Posterior cingulate gyrus (tissue), 11 donors: ENCODE measurements at regions not wholly inside any gene's neighbourhood (a gene's known extent, or its start where the extent isn't known, plus 50 kb on each side); places are given as distances from the start of the nearest gene placed in this dataset.
"Not testable (repeated sequence)": the region's sequence is repeated elsewhere in the genome, so short reads cannot be mapped to it uniquely, and the experiment has no call there.

Experiments
- DNase-seq, 10 donors: peaks; one replicate each; pipeline versions ENCODE4 v3.0.0 to v3.0.0-alpha.2; 2020 to 2021; ENCODE audit warnings: mixed read lengths in 3 of 10
- intact Hi-C: fragments of 100-400 bp; cut with DNase I; formaldehyde crosslinking; loops from one replicate; pipeline ENCODE4 v1.15.1; 2023

DNA sequence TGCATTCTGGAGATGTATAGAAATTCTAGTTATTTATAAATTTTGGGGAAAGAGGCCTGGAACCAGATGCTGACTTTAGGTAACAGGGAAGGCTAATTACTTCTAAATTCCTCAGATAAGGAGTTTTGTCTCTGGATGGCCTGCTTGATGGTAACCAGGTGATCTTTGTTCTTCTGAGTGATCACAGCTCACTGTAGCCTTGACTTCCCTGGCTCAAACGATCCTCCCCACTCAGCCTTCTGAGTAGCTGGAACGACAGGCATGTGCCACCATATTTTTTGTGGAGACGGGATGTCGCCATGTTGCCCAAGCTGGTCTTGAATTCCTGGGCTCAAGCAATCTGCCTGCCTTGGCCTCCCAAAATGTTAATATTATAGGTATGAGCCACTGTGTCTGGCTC, 54.4 kb upstream of the MSH6 start:
- DNase-seq, result no peak
- intact Hi-C loops, result no loop called here

DNA sequence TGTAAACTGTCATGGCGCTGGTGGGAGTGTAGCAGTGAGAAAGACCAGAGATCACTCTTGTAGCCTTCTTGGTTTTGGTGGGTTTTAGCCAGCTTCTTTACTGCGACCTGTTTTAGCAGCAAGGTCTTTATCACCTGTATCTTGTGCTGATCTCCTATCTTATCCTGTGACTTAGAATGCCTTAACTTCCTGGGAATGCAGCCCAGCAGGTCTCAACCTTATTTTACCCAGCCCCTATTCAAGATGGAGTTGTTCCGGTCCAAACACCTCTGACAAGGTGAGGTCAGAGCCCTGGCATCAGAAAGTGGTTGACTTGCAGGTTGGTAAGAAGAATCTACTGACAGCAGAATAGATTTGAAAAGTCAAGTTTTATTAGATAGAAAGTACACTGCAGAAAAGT, 55.0 kb upstream of the MSH6 start:
- no peak for DNase-seq
- intact Hi-C loops, result no loop called here

DNA sequence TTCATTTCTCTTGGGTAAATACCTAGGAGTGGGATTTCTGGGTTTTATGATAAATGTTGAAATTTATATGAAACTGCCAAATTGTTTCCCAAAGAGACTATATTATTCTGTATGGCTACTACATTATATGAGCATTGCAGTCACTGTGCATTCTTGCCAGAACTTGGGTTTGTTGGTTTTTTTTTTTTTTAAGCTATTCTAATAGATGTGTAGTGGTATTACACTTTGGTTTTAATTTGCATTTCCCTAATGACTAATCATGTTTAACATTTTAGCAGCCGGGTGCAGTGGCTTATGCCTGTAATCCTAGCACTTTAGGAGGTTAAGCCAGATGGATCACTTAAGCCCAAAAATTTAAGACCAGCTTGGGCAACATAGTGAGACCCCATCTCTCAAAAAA, 56.0 kb upstream of the MSH6 start:
- intact Hi-C loops, DNase-seq: not testable (repeated sequence)

DNA sequence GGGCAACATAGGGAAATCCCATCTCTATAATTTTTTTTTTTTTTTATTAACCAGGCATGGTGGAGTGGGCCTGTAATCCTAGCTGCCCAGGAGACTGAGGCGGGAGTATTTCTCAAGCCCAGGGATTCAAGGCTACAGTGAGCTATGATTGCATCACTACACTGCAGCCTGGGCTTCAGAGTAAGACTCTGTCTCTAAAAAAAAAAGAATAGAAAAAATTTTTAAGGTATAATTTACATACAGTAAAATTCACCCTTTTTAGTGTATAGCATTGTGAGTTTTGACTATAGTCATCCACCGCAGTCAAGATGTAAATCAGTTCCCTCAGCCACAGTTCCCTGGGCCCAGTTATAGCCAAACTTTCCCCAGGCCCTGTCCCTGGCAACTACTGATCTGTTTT, 57.1 kb upstream of the MSH6 start:
- intact Hi-C loops, result no loop called here
- no peak for DNase-seq

DNA sequence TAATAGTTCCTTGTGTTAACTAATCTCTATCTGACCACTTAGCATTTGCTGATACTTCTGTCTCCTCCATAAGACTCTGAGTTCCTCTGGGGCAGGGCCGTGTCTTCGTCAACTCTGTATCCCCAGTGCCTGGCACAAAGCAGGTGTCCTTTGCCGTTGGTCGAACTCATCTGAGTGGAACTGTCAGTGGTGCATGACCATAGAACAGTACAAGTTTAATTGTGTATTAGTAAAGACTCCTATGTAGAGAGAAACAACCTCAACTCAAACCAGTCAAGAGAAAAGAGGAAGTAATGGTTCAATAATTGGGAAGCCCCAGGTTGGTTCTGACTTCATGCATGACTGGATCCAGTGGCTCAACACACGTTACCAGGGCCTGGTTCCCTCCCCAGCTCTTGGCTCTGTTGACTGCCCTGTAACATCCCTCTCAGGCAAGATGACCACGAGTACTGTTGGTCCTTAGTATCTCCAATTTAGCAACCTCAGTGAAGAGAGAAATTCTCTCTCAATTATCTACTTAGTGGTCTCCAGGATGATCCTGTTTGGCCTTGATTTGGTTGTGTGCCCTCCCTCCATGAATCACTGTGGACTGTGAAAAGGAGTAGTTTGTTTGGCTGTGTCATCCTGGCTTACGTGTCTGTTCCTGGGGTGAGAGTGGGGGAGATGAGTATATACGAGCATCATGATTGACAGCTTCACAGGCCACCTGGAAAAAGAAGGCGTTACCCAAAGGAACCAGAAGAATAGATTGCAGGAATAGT, 58.5 kb upstream of the MSH6 start:
- intact Hi-C loops, result no loop called here
- DNase-seq, result no peak

DNA sequence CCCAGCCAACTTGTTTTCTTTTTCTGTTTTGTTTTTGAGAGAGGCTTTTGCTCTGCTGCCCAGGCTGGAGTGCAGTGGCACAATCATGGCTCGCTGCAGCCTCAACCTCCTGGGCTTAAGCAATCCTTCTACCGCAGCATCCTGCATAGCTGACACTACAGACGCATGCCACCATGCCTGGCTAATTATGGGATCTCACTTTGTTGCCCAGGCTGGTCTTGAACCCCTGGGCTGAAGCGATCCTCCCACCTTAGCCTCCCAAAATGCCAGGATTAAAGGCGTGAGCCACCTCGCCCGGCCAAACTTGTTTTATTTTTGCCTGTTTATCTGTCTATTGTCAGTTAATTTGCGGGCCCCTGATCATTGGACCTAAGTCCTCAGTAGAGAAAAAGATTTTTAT, 61.6 kb upstream of the MSH6 start:
- intact Hi-C loops, result no loop called here
- no peak for DNase-seq

DNA sequence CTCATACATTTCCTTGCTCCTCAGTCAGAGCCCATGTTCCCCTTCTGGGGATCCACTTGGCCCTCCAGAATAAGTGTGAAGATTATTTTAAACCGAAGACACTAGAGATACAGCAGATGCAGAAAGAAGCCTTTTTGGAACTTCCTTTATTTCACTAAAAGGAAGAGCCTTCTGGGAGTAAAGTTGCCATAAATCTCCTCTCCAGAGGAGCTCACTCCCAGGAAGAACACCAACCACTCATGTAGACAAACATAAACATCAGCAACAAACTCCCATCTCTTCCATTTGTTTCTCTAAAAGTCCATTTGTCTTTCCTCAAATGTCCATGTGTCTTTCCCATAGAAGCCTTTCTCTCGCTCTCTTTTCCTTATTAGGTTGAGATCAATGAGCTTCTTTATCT, 62.4 kb upstream of the MSH6 start:
- DNase-seq, result no peak
- intact Hi-C loops, result no loop called here

DNA sequence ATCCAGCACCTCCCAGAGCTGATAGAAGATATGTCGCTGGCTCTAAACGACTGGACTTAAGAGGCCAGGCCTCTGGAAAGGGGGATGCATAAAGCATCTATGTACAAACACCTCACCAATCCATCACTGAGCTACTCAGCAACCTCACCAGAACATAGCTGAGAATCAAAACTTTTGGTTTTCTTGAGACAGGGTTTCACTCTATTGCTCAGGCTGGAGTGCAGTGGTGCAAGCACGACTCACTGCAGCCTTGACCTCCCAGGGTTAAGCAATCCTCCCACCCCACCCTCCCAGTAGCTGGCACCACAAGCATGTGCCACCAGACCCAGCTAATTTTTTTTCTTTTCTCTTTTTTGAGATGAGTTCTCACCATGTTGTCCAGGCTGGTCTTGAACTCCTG, 62.9 kb upstream of the MSH6 start:
- intact Hi-C loops, result no loop called here
- DNase-seq, result no peak

DNA sequence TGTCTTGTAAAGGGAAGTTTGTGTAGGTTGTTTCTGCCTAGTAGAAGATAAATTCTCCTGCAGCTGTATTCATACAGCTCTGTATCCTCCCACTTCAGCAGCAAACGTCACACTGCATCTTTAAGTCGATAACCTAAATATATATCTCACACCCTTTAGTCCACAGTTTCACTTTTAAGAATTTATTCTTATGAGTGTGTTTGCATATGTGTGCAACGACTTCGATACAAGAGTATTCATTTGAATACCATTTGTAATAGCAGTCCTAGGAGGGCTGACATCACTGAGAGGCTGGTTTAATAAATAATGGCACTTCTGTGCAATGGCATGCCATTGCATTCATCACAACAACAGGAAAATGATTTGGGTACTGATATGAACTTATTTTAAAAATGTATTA, 63.8 kb upstream of the MSH6 start:
- DNase-seq, result no peak
- intact Hi-C loops, result no loop called here

DNA sequence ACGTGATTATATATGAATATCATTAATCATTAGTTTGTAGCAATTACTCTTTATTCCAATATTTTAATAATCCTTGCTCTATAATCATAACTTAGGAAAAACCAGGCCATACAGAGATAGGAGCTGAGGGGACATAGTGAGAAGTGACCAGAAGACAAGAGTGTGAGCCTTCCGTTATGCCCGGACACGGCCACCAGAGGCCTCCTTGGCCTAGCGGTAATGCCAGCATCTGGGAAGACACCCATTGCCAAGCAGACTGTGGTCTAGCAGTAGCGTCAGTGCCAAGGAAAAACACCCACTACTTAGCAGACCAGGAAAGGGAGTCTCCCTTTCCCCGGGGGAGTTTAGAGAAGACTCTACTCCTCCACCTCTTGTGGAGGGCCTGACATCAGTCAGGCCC, 66.6 kb upstream of the MSH6 start:
- intact Hi-C loops, DNase-seq: not testable (repeated sequence)

DNA sequence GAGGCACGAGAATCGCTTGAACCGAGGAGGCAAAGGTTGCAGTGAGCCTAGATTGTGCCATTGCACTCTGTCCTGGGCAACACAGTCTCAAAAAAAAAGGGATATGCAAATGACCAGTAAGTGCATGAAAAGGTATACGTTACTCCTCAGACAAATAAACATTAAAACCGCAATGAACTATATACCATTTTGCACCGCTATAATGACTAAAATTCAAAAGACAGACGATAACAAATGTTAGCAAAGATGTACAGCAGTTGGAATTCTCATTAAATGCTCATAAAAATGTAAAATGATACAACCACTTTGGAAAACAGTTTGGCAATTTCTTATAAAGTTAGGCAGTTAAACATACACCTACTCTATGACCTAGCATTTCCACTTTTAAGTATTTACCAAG, 67.4 kb upstream of the MSH6 start:
- intact Hi-C loops, result no loop called here
- no peak for DNase-seq

DNA sequence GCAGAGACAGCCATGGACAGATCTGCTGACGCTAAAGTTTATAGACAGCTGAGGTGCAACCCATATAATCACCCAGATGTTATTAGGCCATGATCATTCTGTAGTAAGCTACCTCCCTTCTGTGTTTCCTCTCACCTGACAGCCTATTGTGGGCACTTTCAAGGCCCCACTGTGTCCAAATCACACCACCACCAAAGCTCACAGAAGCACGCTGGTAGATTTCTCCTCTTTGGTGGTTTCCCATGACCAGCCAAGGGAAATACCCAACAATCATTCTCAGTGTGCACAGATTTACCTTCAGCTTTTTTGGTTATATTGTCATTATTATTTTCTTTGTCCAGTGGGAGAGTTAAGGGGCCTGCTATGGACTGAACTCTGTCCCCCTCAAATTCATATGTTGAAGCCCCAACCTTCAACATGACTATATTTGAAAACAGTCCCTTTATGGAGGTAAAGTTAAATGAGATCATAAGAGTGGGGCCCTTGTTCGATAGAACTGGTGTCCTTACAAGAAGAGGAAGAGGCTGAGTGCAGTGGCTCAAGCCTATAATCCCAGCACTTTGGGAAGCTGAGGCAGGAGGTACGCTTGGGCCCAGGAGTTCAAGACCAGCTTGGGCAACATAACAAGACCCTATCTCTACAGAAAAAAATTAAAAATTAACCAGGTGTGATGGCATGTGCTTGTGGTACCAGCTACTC, 74.0 kb upstream of the MSH6 start:
- intact Hi-C loops, result no loop called here
- DNase-seq, result no peak

DNA sequence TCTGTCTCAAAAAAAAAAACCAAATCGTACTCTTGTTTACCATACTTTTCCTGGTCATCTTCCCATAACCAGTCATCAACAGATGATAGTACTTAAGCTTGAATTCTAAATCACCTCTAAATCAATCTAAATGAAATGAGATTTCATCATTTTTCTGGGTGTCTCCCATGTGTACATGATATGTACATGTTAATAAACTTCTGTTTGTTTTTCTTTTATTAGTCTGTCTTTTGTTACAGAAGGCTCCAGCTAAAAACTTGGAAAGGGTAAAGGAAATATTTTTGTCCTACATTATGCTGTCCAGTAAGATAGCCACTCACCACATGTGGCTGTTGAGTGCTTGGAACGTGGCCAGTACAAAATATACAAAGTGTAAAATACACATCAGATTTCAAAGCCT, 78.7 kb upstream of the MSH6 start:
- intact Hi-C loops, result no loop called here

DNA sequence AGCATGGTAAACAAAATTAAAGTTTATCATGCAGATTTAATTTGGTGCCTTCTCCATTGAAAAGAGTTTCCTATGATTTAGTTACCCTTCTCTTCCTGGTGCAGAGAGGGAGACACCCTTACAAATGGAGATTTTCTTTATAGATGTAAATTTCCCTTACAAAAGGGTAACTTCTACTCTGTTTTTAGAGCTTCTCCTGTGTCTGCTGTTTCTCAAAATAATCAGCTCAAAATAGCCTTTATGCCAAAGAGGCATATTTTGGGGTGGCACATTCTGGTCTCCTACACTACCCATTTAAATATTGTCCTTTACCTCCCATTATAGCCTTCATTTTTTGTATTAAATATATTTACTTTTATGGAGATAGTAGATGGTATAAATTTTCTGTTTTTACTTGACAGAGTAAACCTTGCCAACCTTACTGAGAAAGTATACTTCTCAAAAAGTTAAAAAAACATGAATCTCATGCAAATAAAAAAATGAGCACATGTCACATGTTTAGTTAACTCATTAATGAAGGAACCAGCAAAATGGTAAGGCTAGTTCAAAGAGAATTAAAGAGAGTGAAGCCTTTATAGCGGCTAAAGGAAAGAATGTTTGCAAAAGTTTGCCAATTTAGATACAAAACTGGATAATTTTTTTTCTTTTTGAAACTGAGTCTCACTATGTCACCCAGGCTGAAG, 83.3 kb upstream of the MSH6 start:
- no peak for DNase-seq
- intact Hi-C loops, result no loop called here

More for the DNA sequence above, 78.7 kb upstream of the MSH6 start:
- no peak for DNase-seq

DNA sequence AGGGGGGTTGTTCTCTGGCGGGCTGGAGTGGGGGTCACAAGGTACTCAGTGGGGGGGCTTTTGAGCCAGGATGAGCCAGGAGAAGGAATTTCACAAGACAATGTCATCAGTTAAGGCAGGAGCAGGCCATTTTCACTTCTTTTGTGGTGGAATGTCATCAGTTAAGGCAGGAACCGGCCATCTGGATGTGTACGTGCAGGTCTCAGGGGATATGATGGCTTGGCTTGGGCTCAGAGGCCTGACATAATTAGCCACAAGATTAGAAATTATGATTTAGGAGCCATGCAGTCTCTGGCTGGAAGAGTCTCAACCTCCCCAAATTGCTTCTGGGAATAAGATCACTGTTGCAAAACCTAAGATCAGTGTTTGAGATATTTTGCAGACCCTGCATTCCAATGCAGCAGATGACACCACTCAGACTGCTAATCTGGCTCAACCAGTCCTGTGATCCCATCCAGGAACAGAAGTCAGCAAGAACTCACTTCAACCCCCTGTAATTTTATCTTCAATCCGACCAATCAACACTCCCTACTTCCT, 84.4 kb upstream of the MSH6 start:
- DNase-seq, result not testable (repeated sequence)

DNA sequence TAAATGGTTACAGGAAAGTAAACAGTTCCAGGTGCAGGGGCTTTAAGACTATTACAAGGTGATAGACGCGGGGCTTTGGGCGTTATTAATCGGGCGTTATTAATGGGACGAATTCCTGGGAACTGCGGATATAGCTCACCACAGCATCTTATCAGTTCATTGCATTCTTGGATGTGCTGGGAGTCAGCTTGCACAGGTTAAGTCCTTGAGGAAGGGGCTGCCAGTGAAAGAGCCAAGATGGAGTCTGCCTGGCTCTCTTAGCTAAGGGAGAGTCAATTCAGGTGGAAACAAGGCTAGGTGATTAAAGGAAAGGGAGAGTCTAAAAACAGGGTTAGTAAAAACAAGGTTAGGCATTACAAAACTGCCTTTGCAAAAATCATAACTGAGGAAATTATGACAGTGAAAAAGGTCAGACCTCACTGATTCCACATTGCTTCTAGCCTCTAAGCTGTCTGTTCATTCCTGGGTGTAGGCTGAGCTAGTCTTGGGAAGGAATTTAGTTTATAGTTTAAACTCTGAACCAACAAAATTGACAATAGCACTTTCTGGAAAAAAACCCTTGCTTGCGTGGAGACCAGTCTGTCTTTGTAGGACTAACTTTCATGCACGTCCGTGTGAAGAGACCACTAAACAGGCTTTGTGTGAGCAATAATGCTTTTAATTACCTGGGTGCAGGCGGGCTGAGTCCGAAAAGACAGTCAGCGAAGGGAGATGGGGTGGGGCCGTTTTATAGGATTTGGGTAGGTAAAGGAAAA, 85.1 kb upstream of the MSH6 start:
- DNase-seq, intact Hi-C loops: not testable (repeated sequence)

More for the DNA sequence above, 84.4 kb upstream of the MSH6 start:
- intact Hi-C loops, result not testable (repeated sequence)

DNA sequence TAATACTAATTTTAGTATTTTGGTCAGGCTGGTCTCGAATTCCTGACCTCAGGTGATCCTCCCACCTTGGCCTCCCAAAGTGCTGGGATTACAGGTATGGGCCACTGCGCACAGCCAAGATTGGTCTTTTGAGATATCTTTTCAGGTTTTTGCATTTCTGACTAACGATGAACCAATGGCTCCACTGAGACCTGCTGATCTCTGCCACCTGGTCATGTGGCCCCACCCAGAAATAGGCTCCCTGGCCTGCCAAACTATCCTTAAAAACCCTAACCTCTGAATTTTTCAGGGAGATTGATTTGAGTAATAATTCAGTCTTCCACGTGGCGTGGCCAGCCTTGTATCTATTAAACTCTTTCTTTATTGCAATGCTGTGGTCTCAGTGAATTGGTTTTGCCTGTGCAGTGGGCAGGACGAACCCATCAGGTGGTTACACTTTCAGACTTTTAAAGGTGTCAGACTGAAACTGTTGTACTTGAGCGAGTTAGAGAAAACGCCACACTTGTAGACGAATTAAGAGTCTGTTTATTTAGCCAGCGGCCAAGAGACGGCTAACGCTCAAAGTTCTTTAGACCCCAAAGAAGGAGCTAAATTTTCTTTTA, 85.8 kb upstream of the MSH6 start:
- intact Hi-C loops, result no loop called here
- DNase-seq, result no peak

DNA sequence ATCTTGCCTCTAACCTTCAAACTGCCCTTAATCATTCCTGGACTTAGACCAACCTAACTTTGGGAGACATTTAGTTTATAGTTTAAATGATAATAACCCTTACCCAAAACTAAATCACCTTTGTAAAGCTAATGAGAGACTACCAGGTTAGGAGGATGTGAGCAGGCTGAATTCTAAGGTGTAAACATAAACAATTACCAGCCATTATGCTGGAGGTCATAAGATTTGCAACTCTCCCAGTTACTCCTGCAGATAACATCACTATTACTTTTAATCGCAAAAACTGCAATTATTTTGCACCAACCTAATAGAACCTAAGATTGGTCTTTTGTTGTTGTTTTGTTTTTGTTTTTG, 86.5 kb upstream of the MSH6 start:
- intact Hi-C loops, result no loop called here
- DNase-seq, result no peak

DNA sequence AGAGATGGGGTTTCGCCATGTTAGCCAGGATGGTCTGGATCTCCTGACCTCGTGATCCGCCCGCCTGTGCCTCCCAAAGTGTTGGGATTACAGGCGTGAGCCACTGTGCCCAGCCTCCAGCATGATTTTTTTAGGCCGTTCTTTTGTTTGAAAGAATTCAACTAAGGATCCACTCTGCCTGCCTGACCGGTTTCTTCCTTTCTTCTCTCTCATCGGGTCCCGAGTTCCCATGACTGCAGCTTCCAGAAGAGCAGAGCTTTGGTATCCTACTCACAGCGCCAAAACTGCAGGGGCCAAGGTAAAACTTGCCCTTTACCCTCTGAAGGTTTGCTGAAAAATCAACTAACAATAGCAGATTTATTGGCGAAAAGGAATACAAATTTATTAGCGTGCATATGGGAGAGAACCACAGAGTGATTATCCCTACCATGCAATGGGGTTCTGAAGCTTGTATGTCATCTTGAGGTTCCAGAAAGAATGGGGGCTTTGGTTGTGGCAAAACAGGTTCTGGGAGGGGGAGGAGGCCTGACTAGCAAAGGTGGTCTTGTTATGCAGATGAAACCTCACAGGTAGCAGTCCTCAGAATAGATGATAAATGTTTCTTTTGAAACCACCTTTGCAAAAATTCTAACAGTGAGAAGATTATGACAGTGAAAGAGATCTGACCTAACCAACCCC, 87.0 kb upstream of the MSH6 start:
- no peak for DNase-seq
- intact Hi-C loops, result no loop called here

DNA sequence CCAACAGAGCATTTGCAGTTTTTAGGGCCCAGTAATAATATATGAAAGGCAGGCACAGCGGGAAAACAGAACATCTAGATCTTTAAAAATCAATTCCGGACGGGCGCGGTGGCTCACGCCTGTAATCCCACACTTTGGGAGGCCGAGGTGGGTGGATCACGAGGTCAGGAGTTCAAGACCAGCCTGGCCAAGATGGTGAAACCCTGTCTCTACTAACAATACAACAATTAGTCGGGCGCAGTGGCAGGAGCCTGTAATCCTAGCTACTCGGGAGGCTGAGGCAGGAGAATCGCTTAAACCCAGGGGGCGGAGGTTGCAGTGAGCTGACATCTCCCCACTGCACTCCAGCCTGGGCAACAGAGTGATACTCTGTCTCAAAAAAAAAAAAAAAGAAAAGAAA, 88.5 kb upstream of the MSH6 start:
- DNase-seq, intact Hi-C loops: not testable (repeated sequence)
